GM12891 (cell line): ENCODE measurements at regions not wholly inside any gene's neighbourhood (a gene's known extent, or its start where the extent isn't known, plus 50 kb on each side); places are given as distances from the start of the nearest gene placed in this dataset.

Source experiments
- POLR2A ChIP-seq: IDR thresholded peaks from 2 replicates; pipeline ENCODE4 v1.6.1; 2011; ENCODE audit warnings: low read depth, low read length, control low read depth
- POLR2AphosphoS5 ChIP-seq: IDR thresholded peaks from 2 replicates; pipeline ENCODE4 v1.6.1; 2011; ENCODE audit warnings: low read depth, low read length, control low read depth
- TAF1 ChIP-seq: IDR thresholded peaks from 2 replicates; pipeline ENCODE4 v1.6.1; 2011; ENCODE audit warnings: low read depth, low read length, control low read depth

- no peak for TF ChIP-seq POLR2AphosphoS5
- no peak for TF ChIP-seq TAF1
- TF ChIP-seq POLR2A = no peak
Observed at GRCh38 chr15:58285212-58285920, 146.4 kb upstream of the LIPC start.
